HG03442 (cell line): ENCODE measurements at regions not wholly inside any gene's neighbourhood (a gene's known extent, or its start where the extent isn't known, plus 50 kb on each side); places are given as distances from the start of the nearest gene placed in this dataset.

ENCODE experiments used
- ATAC-seq: cut with Tn5 transposase; IDR thresholded peaks from one replicate; pipeline ENCODE4 v1.9.1; 2021; ENCODE audit warnings: mild to moderate bottlenecking, moderate library complexity; ENCODE audit not compliant: unreplicated experiment

DNA sequence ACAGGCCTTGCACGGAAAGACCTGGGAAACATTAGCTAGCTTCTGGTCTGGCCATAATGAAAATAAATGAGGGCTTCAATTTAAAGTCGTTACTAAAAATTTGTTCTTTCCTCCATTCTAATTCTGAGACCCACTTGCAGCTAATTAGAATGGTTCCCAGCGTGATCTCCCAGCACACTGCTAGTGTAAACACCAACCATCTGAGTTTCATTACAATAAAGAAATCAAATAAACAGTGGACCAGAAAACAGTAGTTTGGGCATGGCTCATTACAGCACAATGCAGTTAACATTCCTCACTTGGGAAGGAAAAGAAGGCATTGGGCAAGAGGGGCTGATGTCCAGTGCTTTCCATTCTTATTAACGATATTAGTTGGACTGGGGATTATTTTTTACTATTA lies 410.9 kb upstream of the SOX9 start:
- no peak for ATAC-seq

DNA sequence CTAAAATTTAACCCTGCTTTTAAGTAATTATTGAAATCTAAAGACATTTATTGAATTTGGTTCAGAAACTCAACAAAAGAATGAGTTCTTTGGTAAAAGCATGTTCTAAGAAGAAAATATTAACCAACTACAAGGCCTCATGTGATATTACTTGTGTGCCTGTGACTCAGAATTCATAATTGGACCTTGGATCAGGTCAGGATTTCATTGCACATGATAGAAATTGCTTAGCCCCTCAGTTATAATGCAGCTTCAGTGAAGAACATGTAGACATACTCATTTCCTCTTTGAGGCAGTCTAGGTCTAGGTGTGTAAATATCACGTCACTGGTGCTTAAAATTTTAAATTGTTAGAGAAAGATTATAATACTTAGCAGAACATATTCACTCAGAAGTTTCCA lies 410.0 kb upstream of the SOX9 start:
- ATAC-seq: no peak

DNA sequence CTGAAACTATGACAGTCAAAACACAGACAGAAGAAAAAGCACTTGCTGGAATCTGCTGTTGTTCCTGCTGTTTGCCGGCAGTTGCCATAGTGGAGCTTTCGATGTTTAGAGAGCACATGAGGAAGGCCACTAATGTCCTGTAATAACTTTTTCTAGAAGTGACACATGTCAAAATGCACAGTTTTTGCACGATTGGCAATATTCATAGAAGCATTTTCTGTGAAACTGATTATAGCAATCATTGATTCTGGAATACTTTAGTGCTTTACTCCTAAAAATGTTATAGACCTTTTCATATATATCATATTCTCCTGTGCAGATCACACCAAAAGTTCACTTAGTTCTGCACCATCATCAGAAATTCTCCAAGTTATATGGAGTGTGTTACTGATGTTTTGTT lies 407.0 kb upstream of the SOX9 start:
- no peak for ATAC-seq

DNA sequence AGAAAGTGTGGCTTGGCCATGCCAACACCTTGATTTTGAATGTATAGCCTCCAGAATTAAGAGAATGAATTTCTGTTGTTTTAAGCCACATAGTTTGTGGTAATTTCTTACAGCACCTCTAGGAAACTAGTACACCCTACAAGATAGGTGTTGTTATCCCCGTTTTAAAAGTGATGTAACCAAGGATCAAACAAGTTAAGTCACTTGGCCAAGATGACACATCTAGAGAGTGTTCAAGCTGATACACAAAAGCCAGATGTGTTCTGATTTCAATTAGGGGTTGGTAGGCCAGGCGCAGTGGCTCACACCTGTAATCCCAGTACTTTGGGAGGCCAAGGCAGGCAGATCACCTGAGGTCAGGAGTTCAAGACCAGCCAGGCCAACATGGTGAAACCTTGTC lies 396.5 kb upstream of the SOX9 start:
- no peak for ATAC-seq

DNA sequence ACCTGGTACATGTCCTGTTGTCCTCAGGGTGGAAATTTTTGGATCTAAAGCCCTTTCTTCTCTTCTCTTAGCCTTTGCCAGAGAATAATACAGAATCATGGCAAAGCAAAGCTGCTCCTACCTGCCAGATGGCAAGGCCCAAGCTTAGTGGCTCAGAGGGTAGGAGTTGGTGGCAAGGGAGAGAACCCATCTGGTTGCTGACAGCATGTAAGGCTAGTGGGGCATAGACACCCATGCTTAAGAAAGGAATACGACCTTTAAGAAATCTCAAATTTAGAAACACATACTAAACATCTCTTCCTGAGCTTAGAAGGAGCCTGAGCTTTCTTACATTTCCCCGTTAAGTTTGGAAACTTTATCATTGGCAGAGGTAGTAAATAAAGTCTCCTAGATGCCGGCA lies 395.0 kb upstream of the SOX9 start:
- no peak for ATAC-seq

- ATAC-seq: no peak
Observed at GRCh38 chr17:71726341-71726740, 394.5 kb upstream of the SOX9 start.

- no peak for ATAC-seq
Observed at GRCh38 chr17:71727292-71727691, 393.5 kb upstream of the SOX9 start.

- no peak for ATAC-seq
Observed at GRCh38 chr17:71727723-71728122, 393.1 kb upstream of the SOX9 start.

GRCh38 chr17:71730871-71731270 lies 389.9 kb upstream of the SOX9 start:
- ATAC-seq: no peak

DNA sequence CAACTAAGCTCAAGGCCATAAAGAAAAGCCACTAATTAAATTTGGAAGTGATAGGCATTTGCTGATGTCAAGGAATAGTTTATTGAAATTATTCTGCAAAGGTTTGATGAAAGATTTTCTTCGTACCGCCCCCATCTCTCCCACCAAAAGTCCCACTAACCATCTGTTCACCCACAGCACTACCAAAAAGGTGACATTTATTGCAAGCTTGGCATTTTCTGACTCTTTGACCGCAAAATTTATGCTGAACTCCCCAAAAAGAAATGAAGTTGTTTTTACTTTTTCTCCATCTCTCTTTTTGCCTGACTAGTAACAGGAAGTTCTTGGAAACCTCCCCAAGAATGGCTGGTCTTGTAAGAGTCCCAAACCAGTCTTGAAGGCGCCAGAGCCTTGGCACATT lies 384.9 kb upstream of the SOX9 start:
- ATAC-seq: no peak

GRCh38 chr17:71740866-71741265 lies 380.0 kb upstream of the SOX9 start:
- ATAC-seq: no peak

GRCh38 chr17:71741836-71742235 lies 379.0 kb upstream of the SOX9 start:
- ATAC-seq: no peak

GRCh38 chr17:71748872-71749271 lies 371.9 kb upstream of the SOX9 start:
- ATAC-seq: no peak

DNA sequence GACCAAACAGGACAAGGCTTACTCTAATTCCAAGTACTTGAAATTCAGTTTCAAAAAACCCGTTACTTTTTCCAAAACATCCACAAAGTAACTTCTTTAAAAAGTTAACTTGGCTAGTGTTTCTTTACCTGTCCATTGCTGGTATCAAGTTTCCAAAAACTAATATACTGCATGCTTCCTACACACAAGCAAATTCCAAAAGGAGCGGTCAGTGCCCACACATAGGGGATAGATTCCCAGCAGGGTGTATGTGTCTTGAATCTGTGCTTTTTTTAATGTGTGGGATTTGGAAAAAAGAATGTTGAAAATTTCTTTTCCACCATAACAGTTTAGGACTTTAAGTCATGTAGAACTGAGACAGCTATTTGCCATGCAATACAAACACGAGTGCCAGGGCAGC lies 367.8 kb upstream of the SOX9 start:
- no peak for ATAC-seq

DNA sequence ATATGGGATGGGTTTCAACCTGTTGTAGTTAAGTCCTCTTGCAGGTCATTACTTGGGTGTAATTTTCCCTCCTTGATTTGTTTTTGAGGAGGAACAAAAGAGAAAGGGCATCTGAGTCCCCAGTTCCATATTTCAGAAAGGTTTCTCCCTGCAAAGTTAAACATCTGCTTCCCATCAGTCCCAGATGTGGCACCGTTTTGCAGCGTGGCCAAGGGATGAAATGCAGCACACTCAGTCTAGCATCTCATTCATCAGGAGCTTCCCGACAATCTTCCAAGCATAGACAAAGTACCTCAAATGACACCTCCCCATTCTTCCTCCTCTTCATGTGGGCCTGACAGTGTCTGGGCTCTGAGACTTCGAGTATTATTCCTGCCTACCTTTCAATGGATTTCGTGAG lies 363.7 kb upstream of the SOX9 start:
- no peak for ATAC-seq

DNA sequence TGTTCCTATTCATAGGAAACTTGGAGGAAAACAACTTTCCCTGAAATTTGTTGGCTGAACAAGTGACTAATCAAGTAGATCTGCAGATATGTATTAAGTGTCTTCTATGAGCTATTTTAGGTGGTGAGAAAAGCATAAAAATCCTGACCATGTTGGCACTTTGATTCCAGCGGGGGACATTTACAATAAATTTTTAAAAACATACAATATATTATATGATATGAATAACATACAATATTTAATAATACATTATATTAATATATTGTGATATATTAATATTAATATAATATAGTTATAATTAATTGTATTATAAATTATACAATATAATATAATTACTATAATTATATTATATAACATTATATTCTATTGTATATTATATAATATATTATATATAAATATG lies 362.9 kb upstream of the SOX9 start:
- ATAC-seq: no peak

GRCh38 chr17:71759422-71760060 lies 361.3 kb upstream of the SOX9 start:
- ATAC-seq: no peak

- ATAC-seq: no peak
Observed at GRCh38 chr17:71760062-71760720, 360.6 kb upstream of the SOX9 start.

GRCh38 chr17:71762526-71762925 lies 358.3 kb upstream of the SOX9 start:
- ATAC-seq: no peak

GRCh38 chr17:71764505-71764904 lies 356.3 kb upstream of the SOX9 start:
- ATAC-seq: peak; percentile 66

DNA sequence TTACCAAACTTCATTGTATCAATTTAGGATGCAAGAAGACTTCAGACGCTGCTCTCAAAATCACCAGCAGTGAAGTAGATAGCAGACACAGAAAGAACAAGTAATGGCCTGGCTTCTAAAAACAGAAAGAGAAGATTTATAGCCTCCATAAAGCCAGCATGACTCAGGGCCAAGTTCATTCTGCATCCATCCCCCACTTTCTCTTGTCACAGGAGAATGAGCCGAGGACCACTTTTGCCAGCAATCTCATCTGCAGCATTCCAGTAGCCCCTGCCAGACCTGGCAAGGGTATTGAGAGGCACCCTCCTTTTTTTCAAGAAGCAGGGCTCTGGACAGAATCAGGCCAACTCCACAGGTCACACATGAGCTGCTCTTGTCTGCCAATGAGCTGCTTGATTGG lies 355.4 kb upstream of the SOX9 start:
- no peak for ATAC-seq

DNA sequence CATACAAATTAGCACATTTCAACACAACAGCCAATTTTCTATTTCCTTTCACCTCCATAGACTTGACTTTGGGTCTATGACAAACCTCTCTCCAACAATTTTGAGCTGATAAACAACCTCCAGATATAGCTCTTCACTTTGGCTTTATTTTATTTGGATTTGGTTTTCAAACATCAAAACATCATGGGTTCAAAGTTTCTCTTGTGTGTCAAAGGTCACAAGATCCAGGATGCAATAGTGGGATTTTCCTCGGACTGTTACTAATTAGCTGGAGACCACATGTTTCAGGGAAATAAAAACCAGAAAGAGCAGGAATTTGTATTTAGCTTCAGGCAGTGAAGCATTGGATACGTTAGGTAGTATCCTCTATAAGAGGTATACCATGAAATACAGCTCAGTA lies 351.0 kb upstream of the SOX9 start:
- no peak for ATAC-seq

DNA sequence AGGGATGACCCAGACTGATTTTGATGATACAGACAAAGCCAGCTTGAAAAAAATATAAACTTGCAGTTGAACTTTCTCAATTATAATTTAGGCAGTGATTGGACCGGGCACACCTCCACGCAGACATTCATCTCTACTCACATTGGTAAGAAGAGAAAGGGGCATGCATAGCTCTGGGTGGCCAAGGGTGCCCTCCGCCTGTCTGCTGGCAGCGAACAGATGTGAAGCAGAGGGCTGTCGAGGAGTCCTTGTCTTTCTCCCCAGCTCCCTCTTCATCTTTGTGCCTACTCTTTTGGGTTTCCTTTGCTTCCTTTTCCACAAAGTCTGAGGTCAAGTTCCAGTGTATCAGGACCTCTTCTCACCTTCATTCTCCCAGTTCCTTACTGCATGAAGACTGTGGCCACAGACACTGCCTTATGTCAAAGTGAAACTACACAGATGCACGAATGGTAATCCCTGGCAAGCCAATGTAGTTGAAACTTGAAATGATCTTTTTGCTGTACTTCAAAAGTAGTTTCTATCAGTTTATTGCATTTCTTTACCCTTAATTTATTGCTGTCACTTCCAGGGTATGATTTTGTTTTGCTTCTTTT lies 343.7 kb upstream of the SOX9 start:
- ATAC-seq: no peak
